GM12892 (cell line): ENCODE measurements at regions not wholly inside any gene's neighbourhood (a gene's known extent, or its start where the extent isn't known, plus 50 kb on each side); places are given as distances from the start of the nearest gene placed in this dataset.

Experiments
- POLR2A ChIP-seq: IDR thresholded peaks from 2 replicates; pipeline ENCODE4 v1.6.1; 2011; ENCODE audit warnings: low read depth, low read length, control low read depth
- POLR2AphosphoS5 ChIP-seq: IDR thresholded peaks from 2 replicates; pipeline ENCODE4 v1.6.1; 2011; ENCODE audit warnings: low read depth, low read length, control low read depth

DNA sequence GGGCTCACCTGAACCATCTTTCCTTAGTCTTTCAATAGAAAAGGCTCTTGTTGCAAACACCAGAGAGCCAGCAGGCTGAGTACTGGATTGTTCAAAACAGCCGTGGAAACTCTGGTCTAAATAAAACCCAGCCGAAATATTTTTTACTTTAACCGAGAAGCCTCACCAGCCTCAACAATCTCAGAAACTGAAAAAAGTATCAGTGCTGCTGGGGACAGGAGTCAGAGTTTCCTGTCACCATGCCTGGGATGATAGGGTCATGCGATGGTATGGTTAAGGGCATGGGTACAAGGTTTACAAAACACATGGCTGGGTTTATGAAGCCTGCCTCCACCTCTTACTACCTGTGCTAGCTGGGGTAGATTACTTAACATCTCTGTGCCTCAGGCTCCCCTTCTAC lies 55.3 kb upstream of the FZD7 start:
- no peak for TF ChIP-seq POLR2A
- no peak for TF ChIP-seq POLR2AphosphoS5
